CMK (cell line): ENCODE measurements at regions not wholly inside any gene's neighbourhood (a gene's known extent, or its start where the extent isn't known, plus 50 kb on each side); places are given as distances from the start of the nearest gene placed in this dataset.

Experiments used
- DNase-seq: peaks from one replicate; pipeline ENCODE4 v3.0.0-alpha.2; 2010; ENCODE audit warnings: low read depth

- DNase-seq = no peak
Measured at GRCh38 chr2:81195774-81196382, 891.3 kb upstream of the LRRTM1 start.

- no peak for DNase-seq
Measured at GRCh38 chr2:81195017-81195773, 890.6 kb upstream of the LRRTM1 start.

- no peak for DNase-seq
Measured at GRCh38 chr2:81194581-81194980, 890.0 kb upstream of the LRRTM1 start.

GRCh38 chr2:81194176-81194575 lies 889.6 kb upstream of the LRRTM1 start:
- no peak for DNase-seq

- no peak for DNase-seq
Measured at GRCh38 chr2:81181845-81182244, 877.3 kb upstream of the LRRTM1 start.

GRCh38 chr2:81171447-81171846 lies 866.9 kb upstream of the LRRTM1 start:
- no peak for DNase-seq

GRCh38 chr2:81163583-81163982 lies 859.0 kb upstream of the LRRTM1 start:
- DNase-seq = no peak

- no peak for DNase-seq
Measured at GRCh38 chr2:81158505-81158904, 854.0 kb upstream of the LRRTM1 start.

- no peak for DNase-seq
Measured at GRCh38 chr2:81148323-81148722, 843.8 kb upstream of the LRRTM1 start.

GRCh38 chr2:81136296-81136695 lies 831.7 kb upstream of the LRRTM1 start:
- DNase-seq = no peak

- DNase-seq = no peak
Measured at GRCh38 chr2:81097361-81097760, 792.8 kb upstream of the LRRTM1 start.

- no peak for DNase-seq
Measured at GRCh38 chr2:81093031-81093430, 788.5 kb upstream of the LRRTM1 start.

GRCh38 chr2:81087646-81088045 lies 783.1 kb upstream of the LRRTM1 start:
- no peak for DNase-seq

GRCh38 chr2:81084101-81084500 lies 779.5 kb upstream of the LRRTM1 start:
- DNase-seq = no peak

- DNase-seq = no peak
Measured at GRCh38 chr2:81078631-81079030, 774.1 kb upstream of the LRRTM1 start.

GRCh38 chr2:81078102-81078501 lies 773.5 kb upstream of the LRRTM1 start:
- DNase-seq = no peak

GRCh38 chr2:81077396-81077795 lies 772.8 kb upstream of the LRRTM1 start:
- DNase-seq = no peak

- DNase-seq = no peak
Measured at GRCh38 chr2:81073412-81073811, 768.9 kb upstream of the LRRTM1 start.

GRCh38 chr2:81068144-81068543 lies 763.6 kb upstream of the LRRTM1 start:
- no peak for DNase-seq

- DNase-seq = no peak
Measured at GRCh38 chr2:81061016-81061415, 756.5 kb upstream of the LRRTM1 start.

- DNase-seq = no peak
Measured at GRCh38 chr2:81050580-81051095, 746.1 kb upstream of the LRRTM1 start.

GRCh38 chr2:81043681-81044080 lies 739.1 kb upstream of the LRRTM1 start:
- no peak for DNase-seq

GRCh38 chr2:81007104-81007503 lies 702.6 kb upstream of the LRRTM1 start:
- no peak for DNase-seq

- DNase-seq = no peak
Measured at GRCh38 chr2:81002906-81003305, 698.4 kb upstream of the LRRTM1 start.
